Activated CD8-positive, alpha-beta memory T cell treated with anti-CD3 and anti-CD28 coated beads for 48 hours (primary cell): ENCODE measurements at regions not wholly inside any gene's neighbourhood (a gene's known extent, or its start where the extent isn't known, plus 50 kb on each side); places are given as distances from the start of the nearest gene placed in this dataset.
"Not testable (repeated sequence)": the region's sequence is repeated elsewhere in the genome, so short reads cannot be mapped to it uniquely, and the experiment has no call there.

Experiments used
- DNase-seq, 3 experiments: peaks; one replicate each; pipeline ENCODE4 v3.0.0-alpha.2; 2020; ENCODE audit warnings: low read depth in 2 of 3, low spot score in 2 of 3

GRCh38 chr9:30193421-30193820 lies 2191.0 kb upstream of the ACO1 start:
- no peak for DNase-seq

GRCh38 chr9:30196941-30197340 lies 2187.5 kb upstream of the ACO1 start:
- no peak for DNase-seq

DNA sequence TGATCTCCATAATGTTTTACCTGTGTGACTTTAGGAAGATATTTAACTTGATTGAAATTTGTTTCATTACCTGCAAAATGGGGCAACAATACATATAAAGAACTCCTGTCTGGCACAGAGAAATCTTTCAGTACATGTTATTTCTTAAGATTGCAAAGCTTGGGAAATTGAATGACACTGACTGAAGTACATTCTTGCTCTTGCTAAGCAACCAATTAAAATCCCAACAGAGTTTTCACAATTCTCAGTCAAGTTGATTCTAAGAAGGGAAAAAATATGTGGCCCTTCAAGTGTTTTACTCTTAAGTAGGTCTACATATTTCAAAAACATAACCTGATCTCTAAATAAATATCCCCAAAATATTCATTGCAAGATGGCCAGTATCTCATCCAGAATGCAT lies 2187.0 kb upstream of the ACO1 start:
- no peak for DNase-seq

DNA sequence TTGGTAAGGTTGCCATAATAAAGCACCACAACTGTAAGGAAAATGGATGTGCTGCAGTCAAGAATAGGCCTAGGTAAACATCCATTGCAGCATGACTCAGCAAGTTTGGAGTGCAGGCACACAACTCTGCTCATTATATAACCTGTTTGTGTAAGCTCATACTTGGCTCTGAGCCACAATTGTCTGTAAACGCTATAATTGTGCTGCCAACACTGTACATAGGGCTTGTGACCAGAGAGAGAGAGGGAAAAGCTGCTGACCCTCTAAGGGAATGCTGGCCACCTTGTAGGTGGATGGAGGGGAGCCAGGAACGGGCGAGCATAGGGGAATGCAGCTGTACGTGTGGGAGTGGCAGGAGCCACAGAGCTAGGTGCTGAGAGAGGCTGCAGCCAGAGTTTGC lies 2186.5 kb upstream of the ACO1 start:
- DNase-seq: no peak

GRCh38 chr9:30198463-30199309 lies 2185.8 kb upstream of the ACO1 start:
- no peak for DNase-seq

GRCh38 chr9:30201024-30201423 lies 2183.4 kb upstream of the ACO1 start:
- DNase-seq: no peak

GRCh38 chr9:30235068-30235467 lies 2149.4 kb upstream of the ACO1 start:
- no peak for DNase-seq

GRCh38 chr9:30235564-30235963 lies 2148.9 kb upstream of the ACO1 start:
- no peak for DNase-seq

- no peak for DNase-seq
These were observed 2144.6 kb upstream of the ACO1 start for GRCh38 chr9:30239878-30240277.

GRCh38 chr9:30243467-30243866 lies 2141.0 kb upstream of the ACO1 start:
- no peak for DNase-seq

- DNase-seq: no peak
These were observed 2139.6 kb upstream of the ACO1 start for GRCh38 chr9:30244877-30245276.

DNA sequence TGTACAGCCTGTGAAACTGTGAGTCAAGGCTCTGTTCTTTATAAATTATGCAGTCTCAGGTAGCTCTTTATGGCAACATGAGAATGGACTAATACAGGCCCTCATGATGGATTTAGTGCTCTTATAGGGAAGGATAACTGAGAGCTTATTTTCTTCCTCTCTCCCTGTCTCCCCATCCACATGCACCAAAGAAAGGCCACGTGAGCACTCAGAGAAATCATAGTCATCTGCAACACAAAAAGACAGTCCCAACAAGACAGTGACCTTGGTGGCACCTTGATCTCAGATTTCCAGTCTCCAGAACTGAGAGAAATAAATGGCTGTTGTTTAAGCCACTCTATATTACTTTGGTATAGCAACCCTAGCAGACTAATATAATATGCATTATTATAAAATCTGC lies 2133.6 kb upstream of the ACO1 start:
- DNase-seq: no peak

DNA sequence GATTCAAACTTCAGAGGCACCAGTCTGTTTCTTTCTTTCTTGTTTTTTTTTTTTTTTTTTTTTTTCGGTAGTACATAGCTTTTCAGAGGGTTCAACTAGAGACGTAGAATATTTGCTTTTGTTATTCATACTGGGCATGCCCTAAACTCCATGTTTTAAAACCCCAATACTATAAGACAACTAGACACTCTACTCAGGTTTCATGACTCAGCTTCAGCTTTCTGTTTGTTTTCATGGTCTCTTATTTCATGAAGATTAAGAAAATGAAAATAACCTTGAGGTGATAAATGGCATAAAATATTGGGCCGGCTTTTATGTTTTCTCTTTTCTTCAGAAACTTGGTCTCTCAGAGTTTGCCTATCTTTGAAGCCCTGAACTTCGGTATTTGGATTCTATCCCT lies 2126.3 kb upstream of the ACO1 start:
- DNase-seq: no peak

DNA sequence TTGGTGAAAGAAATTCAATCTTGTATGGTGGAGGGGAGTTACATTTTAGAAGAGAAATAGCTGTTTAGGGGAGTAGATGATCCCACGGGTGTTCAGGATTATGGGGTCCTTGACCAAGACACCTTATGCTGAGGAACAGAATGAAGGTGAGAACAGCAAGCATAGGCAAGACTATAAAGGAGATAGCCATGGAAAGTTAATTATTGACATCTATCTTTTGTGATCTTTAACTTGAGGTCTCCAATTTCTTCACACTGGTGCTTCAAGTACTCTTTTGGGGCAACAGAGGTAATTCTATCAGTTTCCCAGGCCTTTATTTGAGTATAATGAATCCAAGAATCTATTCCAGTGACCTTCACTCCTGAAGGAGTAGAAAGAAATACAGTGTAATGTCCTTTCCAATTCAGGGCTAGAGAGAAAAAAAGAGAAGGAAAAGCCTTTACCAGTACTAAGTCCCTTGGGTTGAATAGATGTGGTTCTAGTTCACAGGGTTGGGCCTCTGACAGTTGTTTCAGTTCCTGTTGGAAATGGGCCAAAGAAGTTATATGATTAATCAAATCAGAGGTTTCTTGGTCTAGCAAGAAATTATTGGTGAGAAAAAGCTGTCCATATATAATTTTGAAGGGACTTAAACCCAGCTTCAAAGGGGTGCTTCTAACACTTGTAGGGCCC lies 2104.1 kb upstream of the ACO1 start:
- no peak for DNase-seq

DNA sequence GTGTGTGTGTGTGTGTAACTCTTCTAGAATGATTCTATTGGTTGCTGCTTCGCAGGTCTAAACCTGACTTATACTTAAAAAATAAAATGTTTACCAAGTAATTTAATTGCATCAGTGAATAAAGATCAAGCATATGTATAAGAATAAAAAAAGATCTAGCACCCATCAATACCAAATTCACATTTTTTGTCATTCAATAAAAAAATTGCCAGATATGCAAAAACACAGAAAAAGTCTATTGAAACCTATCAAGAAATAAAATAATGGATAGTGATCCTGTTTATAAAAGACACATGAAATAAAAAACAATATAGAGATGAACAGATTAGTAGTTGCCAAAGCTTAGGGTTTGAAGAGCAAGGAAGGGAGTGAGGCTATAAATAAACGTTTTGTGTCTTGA lies 2095.0 kb upstream of the ACO1 start:
- DNase-seq: no peak

DNA sequence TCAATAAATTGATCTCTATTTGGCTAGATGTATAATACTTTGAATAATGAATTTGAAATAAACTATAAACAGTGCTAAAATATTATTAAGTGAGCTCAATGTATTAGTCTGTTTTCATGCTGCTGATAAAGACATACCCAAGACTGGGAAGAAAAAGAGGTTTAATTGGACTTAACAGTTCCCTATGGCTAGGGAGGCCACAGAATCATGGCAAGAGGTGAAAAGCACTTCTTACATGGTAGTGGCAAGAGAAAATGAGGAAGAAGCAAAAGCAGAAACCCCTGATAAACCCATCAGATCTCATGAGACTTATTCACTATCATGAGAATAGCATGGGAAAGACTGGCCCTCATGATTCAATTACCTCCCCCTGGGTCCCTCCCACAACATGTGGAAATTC lies 2092.4 kb upstream of the ACO1 start:
- DNase-seq: not testable (repeated sequence)

- no peak for DNase-seq
These were observed 2091.2 kb upstream of the ACO1 start for GRCh38 chr9:30293231-30293630.

GRCh38 chr9:30299126-30299780 lies 2085.2 kb upstream of the ACO1 start:
- no peak for DNase-seq

DNA sequence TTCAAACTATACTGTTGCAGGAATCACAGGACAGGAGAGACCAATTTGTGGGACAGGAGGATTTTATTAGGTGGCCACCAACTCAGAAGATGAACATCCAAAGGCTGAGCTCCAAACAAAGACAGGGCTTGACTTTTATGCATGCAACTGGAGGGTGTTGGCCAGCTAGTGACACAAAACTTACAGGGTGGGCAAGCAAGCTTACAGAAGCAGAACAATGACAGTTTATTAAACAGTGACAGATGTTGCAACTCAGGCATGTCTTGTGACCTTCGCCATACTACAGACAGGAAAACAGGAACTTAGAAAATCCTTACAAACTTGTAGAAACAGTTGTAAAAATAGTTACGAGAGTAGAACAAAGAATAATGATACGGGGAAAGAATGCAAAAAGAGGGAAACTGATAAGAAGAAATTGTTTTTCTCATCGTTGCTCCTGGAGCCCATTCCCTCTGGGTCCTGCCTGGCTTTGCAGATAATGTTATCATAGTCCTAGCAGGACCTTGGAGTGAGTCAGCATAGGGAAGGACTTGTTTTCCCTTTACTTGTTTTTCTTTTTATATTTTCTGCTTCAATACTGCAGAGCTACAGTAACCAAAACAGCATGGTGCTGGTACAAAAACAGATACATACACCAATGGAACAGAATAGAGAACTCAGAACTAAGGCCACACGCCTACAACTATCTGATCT lies 2083.0 kb upstream of the ACO1 start:
- no peak for DNase-seq

- no peak for DNase-seq
These were observed 2073.7 kb upstream of the ACO1 start for GRCh38 chr9:30310711-30311110.

DNA sequence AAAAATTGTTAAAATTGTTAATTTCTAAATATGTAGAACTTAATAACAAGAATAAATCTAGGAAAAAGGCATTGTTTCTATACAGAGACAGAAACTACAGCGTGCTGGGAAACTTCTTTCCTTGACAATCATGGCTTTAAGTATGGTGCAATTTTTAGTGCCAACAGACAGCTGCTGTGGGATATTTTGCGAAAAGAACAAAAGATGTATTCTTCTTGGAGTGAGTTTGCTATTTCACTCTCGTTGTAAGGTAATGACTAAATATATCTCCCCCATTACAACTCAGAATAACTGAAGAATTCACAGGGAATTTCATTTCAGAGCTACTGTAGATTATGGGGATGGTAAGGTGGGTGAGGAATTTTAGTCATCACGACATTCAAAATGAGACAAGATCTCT lies 2055.0 kb upstream of the ACO1 start:
- no peak for DNase-seq

DNA sequence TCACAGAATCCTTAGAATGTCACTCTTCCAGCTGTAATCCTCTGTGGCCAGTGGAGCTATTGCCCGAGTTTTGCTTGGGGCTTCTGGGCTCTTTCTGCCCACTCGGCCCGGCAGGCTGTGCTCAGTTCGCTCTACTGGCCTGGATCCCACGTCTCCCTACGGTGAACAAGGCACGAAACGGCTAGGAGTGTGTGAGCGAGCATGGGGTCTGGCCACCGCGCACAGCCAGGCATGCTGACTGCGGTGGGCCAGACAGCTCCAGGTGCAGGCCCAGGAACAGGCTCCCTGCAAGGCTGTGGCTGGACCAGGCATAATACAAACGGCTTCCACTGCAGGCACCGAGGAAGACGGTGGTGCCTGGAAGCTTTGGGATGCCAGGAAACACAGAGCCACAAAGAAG lies 2035.5 kb upstream of the ACO1 start:
- no peak for DNase-seq
